Osteoblast (primary cell): ENCODE measurements at regions not wholly inside any gene's neighbourhood (a gene's known extent, or its start where the extent isn't known, plus 50 kb on each side); places are given as distances from the start of the nearest gene placed in this dataset.

Experiments
- DNase-seq: peaks from one replicate; pipeline ENCODE4 v3.0.0; 2011; ENCODE audit warnings: low spot score, mixed read lengths; ENCODE audit not compliant: insufficient read length; ENCODE audit errors: missing footprints
- H2AFZ ChIP-seq: 2 replicates; pipeline ENCODE4 v1.6.0; 2011; ENCODE audit warnings: mild to moderate bottlenecking, low read length
- H3K27ac ChIP-seq: 2 replicates; pipeline ENCODE4 v1.5.1; 2011; ENCODE audit warnings: mild to moderate bottlenecking, low read depth, low read length, moderate library complexity
- H3K27me3 ChIP-seq: 2 replicates; pipeline ENCODE4 v1.6.0; 2012; ENCODE audit warnings: mild to moderate bottlenecking, control low read depth, inconsistent platforms, low read length, moderate library complexity; ENCODE audit not compliant: insufficient read depth
- H3K36me3 ChIP-seq: 2 replicates; pipeline ENCODE4 v1.5.1; 2011; ENCODE audit warnings: mild to moderate bottlenecking, low read length, control low read depth, moderate library complexity; ENCODE audit not compliant: insufficient read depth
- H3K4me1 ChIP-seq: 2 replicates; pipeline ENCODE4 v1.5.1; 2011; ENCODE audit warnings: mild to moderate bottlenecking, low read length, control low read depth, moderate library complexity; ENCODE audit not compliant: insufficient read depth
- H3K4me2 ChIP-seq: 2 replicates; pipeline ENCODE4 v1.6.0; 2011; ENCODE audit warnings: mild to moderate bottlenecking, low read length; ENCODE audit not compliant: insufficient read depth
- H3K4me3 ChIP-seq: fragments of 200-600 bp; sonication (generic); 3 replicates; pipeline ENCODE4 v1.5.1; 2012; ENCODE audit warnings: mild to moderate bottlenecking, low read length, inconsistent platforms; ENCODE audit not compliant: insufficient read depth
- H3K79me2 ChIP-seq: 2 replicates; pipeline ENCODE4 v1.6.0; 2012; ENCODE audit warnings: mild to moderate bottlenecking, low read length, control low read depth, inconsistent platforms; ENCODE audit not compliant: insufficient read depth
- H3K9me3 ChIP-seq: 2 replicates; pipeline ENCODE4 v1.5.1; 2011; ENCODE audit warnings: low read depth, low read length, control low read depth
- H4K20me1 ChIP-seq: 2 replicates; pipeline ENCODE4 v1.6.0; 2012; ENCODE audit warnings: mild to moderate bottlenecking, low read length, control low read depth; ENCODE audit not compliant: insufficient read depth
- CTCF ChIP-seq: IDR thresholded peaks from 2 replicates; pipeline ENCODE4 v1.5.1; 2011; ENCODE audit warnings: mild to moderate bottlenecking, low read depth, low read length, moderate library complexity; ENCODE audit errors: extremely low read depth

- Histone ChIP-seq H3K9me3 (no peaks in the 10 kb centered on the region), H3K4me1 (no peaks in the 10 kb centered on the region), H3K36me3 (no peaks in the 10 kb centered on the region), H3K4me3 (no peak overlapping the region), H2AFZ (no peak overlapping the region), H3K79me2 (no peaks in the 10 kb centered on the region), H3K27ac (no peak overlapping the region), H3K4me2 (no peak overlapping the region), H3K27me3 (peaks cover 21% of the 10 kb centered on the region), H4K20me1 (no peaks in the 10 kb centered on the region)
- no peak for DNase-seq
- no peak for TF ChIP-seq CTCF
Measured at GRCh38 chr10:78130966-78131710, 97.5 kb downstream of the RPS24 start.

GRCh38 chr10:78134773-78135306, 101.2 kb downstream of the RPS24 start:
- no peak overlapping the region for H2AFZ ChIP-seq
- no peak overlapping the region for H3K27ac ChIP-seq
- peaks cover 35% of the 10 kb centered on the region for H3K27me3 ChIP-seq
- no peaks in the 10 kb centered on the region for H3K9me3 ChIP-seq
- no peak for TF ChIP-seq CTCF
- no peaks in the 10 kb centered on the region for H3K36me3 ChIP-seq
- no peaks in the 10 kb centered on the region for H4K20me1 ChIP-seq
- H3K79me2 ChIP-seq = no peaks in the 10 kb centered on the region
- no peak overlapping the region for H3K4me2 ChIP-seq
- no peak overlapping the region for H3K4me3 ChIP-seq
- no peaks in the 10 kb centered on the region for H3K4me1 ChIP-seq
- DNase-seq = no peak

- H3K4me1 ChIP-seq = no peaks in the 10 kb centered on the region
- TF ChIP-seq CTCF = no peak
Measured at GRCh38 chr10:78137147-78137546, 103.5 kb downstream of the RPS24 start.

GRCh38 chr10:78139341-78139740, 105.7 kb downstream of the RPS24 start:
- TF ChIP-seq CTCF = no peak
- no peaks in the 10 kb centered on the region for H3K4me1 ChIP-seq
- H3K9me3 ChIP-seq = no peaks in the 10 kb centered on the region
- DNase-seq = no peak
- H3K27ac ChIP-seq = no peak overlapping the region
- H3K4me3 ChIP-seq = no peak overlapping the region
- no peaks in the 10 kb centered on the region for H3K79me2 ChIP-seq
- no peak overlapping the region for H3K4me2 ChIP-seq
- H4K20me1 ChIP-seq = no peaks in the 10 kb centered on the region
- H3K36me3 ChIP-seq = no peaks in the 10 kb centered on the region
- H2AFZ ChIP-seq = no peak overlapping the region
- peaks cover 27% of the 10 kb centered on the region for H3K27me3 ChIP-seq

More at GRCh38 chr10:78137147-78137546, 103.5 kb downstream of the RPS24 start:
- H3K27ac ChIP-seq = no peak overlapping the region
- H4K20me1 ChIP-seq = no peaks in the 10 kb centered on the region
- H3K36me3 ChIP-seq = no peaks in the 10 kb centered on the region
- no peak overlapping the region for H3K4me2 ChIP-seq
- peaks cover 27% of the 10 kb centered on the region for H3K27me3 ChIP-seq
- H3K9me3 ChIP-seq = no peaks in the 10 kb centered on the region
- H3K79me2 ChIP-seq = no peaks in the 10 kb centered on the region
- no peak overlapping the region for H3K4me3 ChIP-seq
- DNase-seq = no peak
- H2AFZ ChIP-seq = no peak overlapping the region
